ENCODE measurements at regions not wholly inside any gene's neighbourhood (a gene's known extent, or its start where the extent isn't known, plus 50 kb on each side); places are given as distances from the start of the nearest gene placed in this dataset.
"Not testable (repeated sequence)": the region's sequence is repeated elsewhere in the genome, so short reads cannot be mapped to it uniquely, and the experiment has no call there.

- DNase-seq, result no peak
Observed at GRCh38 chr15:77877869-77878577, 199.5 kb downstream of the TBC1D2B start.

GRCh38 chr15:77876107-77876820 lies 201.2 kb downstream of the TBC1D2B start:
- DNase-seq, result not testable (repeated sequence)

- peak; percentile 7 for DNase-seq
Observed at GRCh38 chr15:77875066-77875721, 202.3 kb downstream of the TBC1D2B start.

- no peak for DNase-seq
Observed at GRCh38 chr15:77874063-77874462, 203.4 kb downstream of the TBC1D2B start.

GRCh38 chr15:77872521-77873425 lies 204.7 kb downstream of the TBC1D2B start:
- not testable (repeated sequence) for DNase-seq

- DNase-seq, result no peak
Observed at GRCh38 chr15:77871852-77872371, 205.6 kb downstream of the TBC1D2B start.

GRCh38 chr15:77870195-77871065 lies 207.1 kb downstream of the TBC1D2B start:
- DNase-seq, result no peak

GRCh38 chr15:77869021-77869895 lies 208.3 kb downstream of the TBC1D2B start:
- DNase-seq, result no peak

- DNase-seq, result not testable (repeated sequence)
Observed at GRCh38 chr15:77868048-77868629, 209.4 kb downstream of the TBC1D2B start.

GRCh38 chr15:77867266-77868047 lies 210.1 kb downstream of the TBC1D2B start:
- no peak for DNase-seq

GRCh38 chr15:77866596-77867125 lies 210.8 kb downstream of the TBC1D2B start:
- no peak for DNase-seq

- no peak for DNase-seq
Observed at GRCh38 chr15:77866186-77866585, 211.3 kb downstream of the TBC1D2B start.

GRCh38 chr15:77865701-77866100 lies 211.8 kb downstream of the TBC1D2B start:
- no peak for DNase-seq

GRCh38 chr15:77865106-77865610 lies 212.4 kb downstream of the TBC1D2B start:
- DNase-seq, result no peak

- DNase-seq, result no peak
Observed at GRCh38 chr15:77864211-77865105, 213.1 kb downstream of the TBC1D2B start.

GRCh38 chr15:77863491-77864105 lies 213.9 kb downstream of the TBC1D2B start:
- no peak for DNase-seq

- no peak for DNase-seq
Observed at GRCh38 chr15:77862651-77863104, 214.8 kb downstream of the TBC1D2B start.

Data from NCI-H2081 treated with DMSO at 0.1 percent for 48 hours (cell line).